Stimulated activated CD4-positive, alpha-beta T cell treated with anti-CD3 and anti-CD28 coated beads, TNF-alpha, amount 100 ng/mL, for 48 hours (primary cell): ENCODE measurements at regions not wholly inside any gene's neighbourhood (a gene's known extent, or its start where the extent isn't known, plus 50 kb on each side); places are given as distances from the start of the nearest gene placed in this dataset.
A peak's percentile ranks its signal among the peaks of the same experiment; 100 is the strongest.

Source experiments
- DNase-seq, 3 donors: peaks; one replicate each; pipeline ENCODE4 v3.0.0-alpha.2; 2020; ENCODE audit warnings: low read depth in 3 of 3

- DNase-seq: no peak
Observed at GRCh38 chr2:220892018-220892634, 680.0 kb downstream of the EPHA4 start.

GRCh38 chr2:220893411-220893810, 678.7 kb downstream of the EPHA4 start:
- DNase-seq: no peak

DNA sequence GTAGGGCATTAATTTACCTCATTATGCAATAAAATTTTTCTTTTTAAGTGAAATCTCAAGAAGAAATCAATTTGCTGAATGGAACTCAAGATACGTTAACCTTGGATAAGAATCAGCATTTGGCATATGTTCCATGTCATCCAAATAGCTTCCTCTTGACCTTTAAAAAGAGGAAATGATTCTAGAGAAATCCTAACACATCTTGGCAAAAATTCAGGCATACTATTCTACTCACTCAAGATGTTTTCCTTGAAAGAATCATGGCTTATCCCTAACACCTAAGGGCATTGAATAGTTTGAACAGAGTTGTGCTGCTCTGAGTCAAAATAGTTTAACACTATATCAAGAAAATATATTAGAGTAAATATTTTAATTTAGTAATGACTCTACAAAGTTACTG, 678.0 kb downstream of the EPHA4 start:
- DNase-seq: no peak

DNA sequence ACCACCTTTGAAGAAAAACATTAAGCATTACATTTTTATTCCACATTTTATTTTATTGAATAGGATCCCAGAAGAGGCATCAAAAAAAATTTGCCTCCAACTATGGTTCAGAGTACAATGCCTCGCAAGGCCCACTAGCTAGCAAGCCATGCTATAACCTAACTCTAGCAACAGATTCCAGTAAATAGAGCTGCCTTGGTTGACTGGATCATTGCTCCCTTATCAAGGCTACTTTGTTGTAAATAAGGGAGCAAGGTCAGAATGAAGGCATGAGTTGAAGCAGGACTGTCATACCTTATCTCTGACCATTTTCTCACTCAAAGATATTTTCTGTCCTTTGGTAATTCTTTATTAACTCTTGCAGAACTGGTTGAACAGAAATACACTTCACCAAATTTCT, 672.6 kb downstream of the EPHA4 start:
- no peak for DNase-seq

DNA sequence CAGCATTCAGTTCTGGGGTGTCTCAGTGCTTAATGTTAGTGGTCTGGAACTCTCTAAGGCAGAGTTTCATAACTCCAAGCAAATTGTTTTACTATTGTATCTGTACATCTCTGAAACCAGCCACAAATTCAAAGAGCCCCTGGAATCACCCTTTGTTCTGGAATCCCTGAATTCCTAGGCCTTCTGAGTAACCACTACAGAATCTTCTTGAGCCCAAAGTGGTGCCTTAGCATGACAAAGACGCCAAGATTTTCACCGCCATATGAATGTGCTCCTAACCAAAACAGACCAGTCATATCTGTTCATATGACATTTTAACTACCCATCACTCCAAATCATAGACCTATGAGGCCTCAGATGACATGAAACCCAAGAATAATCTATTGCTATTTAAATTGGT, 668.1 kb downstream of the EPHA4 start:
- DNase-seq: no peak

DNA sequence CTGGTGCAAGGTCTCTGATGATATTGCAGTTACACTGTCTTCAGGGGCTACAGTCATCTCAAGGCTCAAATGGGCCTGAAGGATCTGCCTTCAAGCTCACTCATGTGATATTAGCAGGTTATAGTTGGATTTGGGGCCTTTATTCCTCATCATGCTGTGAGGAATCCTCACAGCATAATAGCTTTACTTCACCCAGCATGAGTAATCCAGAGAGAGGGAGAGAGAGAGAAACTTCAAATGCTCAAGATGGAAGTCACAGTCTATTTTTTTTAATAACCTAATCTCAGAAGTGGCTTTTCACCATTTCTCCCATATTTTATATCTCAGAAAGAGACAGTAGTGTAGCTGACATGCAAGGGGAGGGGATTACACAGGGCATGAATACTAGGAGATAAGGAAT, 658.7 kb downstream of the EPHA4 start:
- DNase-seq: no peak

GRCh38 chr2:220915092-220915623, 656.9 kb downstream of the EPHA4 start:
- DNase-seq: no peak

- DNase-seq: no peak
Observed at GRCh38 chr2:220916931-220917330, 655.2 kb downstream of the EPHA4 start.

GRCh38 chr2:220930271-220931076, 641.6 kb downstream of the EPHA4 start:
- no peak for DNase-seq

- no peak for DNase-seq
Observed at GRCh38 chr2:220931491-220931890, 640.6 kb downstream of the EPHA4 start.

GRCh38 chr2:220932041-220932440, 640.1 kb downstream of the EPHA4 start:
- DNase-seq: no peak

DNA sequence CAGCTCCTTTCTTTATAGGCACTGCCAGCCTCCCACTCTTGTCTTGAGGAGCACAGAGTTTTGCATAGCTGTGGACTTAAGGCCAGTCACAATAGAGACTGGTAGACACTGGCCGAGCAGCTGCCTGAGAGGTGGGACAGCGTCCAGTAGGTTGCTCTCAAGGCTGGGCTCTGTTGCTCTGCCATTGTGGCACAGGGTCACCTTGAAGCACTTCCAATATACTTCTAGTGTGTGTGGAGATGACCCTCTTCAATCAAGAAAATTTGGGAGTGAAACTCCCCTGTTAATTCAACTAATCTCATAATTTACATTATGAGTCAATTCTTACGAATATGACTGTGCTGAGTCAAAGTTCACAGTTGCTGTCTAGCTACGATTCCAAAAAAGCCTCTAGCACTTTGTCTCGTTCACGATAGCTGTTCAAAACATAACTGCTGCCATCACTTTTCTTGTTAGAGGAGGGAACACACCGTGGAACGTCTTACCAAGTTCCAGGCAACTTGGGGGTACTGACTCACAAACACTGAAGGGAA, 636.2 kb downstream of the EPHA4 start:
- peak in 1 of 3 donors; percentile 0 for DNase-seq

GRCh38 chr2:220936641-220937197, 635.4 kb downstream of the EPHA4 start:
- no peak for DNase-seq

DNA sequence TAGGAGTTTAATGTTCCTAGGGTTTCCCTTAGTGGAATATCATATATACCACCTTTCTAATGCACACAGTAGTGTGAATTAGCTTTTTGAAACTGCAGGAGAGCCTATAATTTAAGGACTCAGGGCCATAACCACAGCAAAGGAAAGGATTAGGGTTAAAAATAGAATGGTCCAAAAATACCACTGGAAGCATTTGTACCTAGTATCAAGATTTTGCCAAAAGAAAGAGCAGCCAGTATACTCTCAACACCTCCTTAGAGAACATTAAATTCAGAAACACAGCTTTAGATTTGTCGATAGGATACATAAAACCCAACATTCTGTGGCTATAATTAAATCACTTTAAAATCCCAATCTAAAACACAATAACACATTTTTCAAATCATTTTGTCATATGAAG, 634.9 kb downstream of the EPHA4 start:
- DNase-seq: no peak

DNA sequence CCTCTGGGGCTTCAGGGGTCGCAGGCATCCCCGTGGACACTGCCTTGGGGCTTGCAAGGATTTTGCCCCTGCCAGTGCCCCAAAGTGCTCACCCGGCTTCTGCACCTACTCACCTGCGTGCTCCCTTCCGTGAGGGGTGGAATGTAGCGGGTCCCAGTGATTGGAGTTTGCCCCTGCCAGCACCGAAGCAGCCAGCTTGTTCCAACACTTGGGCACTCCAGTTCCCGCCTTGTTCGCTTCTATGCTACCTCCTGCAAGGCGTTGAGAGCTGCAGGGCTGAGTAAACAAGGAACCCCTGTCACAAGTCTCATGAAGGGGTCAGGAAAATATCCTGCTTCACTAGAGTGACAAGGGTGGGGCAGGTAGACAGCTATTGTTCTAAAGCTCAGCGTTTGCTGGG, 631.5 kb downstream of the EPHA4 start:
- no peak for DNase-seq

DNA sequence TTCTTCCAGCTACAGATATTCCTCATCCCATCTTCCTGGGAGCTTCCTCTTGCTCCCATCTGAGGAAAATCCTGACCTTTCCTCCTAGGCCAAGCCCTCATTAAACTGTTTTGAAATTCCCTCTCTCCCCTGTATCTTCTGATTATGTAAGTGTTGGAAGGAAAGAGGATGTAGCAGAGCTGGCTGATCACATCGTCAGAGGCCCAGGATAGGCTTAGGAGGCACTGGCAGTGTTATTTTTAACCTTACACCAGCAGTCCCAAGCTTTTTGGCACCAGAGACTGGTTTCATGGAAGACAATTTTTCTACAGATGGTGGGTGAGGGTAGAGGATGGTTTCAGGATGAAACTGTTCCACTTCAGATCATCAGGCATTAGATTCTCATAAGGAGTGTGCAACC, 630.4 kb downstream of the EPHA4 start:
- DNase-seq: no peak

DNA sequence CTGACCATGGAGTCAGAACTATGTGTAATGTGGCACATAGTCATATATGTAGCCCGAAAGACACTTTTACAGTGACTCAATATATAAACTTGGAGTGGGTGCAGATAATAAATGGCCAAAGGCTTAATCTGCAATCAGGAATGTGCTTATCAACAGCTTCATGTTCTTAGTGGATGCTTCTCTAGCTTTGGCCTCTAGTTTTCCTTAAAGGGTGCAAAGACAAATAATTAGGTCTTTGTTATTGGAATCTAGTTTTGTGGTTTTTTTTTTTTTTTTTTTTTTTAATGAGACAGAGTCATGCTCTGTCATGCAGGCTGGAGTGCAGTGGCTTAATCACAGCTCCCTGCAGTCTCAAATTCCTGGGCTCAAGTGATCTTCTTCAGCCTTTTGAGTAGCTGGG, 625.6 kb downstream of the EPHA4 start:
- no peak for DNase-seq

DNA sequence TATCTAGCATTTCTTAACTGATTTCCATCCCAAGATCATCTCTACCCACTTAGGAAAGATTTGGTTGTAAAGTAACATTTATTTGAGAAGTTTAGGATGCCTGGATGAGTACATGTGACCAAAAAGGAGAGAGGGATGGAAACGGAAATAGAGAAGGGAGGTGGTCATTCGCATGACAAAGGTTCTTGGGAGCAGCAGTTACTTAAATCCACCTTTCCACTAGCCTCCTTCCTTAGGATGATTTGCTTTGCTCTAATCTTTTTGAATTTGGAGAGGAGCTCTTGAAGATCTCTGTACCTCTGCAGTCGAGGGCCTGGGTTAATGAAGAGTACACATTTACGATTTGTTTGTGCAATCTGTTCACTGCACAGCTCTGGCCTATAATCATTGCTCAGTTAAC, 623.5 kb downstream of the EPHA4 start:
- no peak for DNase-seq

DNA sequence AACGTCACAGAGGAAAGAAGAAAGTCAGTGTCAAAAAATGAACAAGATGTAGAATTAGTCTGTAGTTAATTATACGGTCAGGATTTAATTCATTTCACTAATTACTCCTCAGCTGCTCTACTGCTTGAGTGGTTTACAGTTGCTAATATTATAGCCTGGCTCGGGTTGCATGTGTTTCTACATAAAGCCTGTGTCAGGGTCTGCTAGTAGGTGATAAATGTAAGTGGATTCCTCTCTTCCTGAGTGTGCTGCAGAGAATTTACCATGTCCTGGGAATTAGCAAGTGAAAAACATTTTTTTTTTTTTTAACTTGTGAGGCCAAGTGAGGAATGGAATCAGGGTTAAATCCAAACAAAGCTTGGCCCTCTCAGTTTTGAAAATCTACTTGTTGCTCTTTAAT, 622.6 kb downstream of the EPHA4 start:
- no peak for DNase-seq

GRCh38 chr2:220955776-220956175, 616.3 kb downstream of the EPHA4 start:
- DNase-seq: no peak

DNA sequence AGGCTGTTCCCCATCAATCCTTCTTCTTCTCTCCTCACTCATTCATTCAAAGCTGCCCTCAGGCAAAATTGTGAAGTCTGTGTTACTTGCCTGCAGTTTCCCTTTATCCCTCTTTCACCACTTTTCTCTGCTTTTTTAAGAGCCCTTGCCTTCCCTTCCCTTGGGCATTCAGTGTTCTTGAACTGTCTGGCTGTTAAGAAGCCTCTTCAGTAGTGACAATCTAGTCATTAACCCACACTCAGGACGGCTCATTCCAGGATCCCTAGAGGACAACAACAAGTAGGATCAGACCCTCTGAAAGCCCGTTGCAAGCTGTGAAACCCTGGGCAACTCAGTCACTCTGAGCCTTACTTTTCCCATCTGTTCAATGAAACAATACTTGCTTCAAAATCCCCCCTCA, 615.7 kb downstream of the EPHA4 start:
- no peak for DNase-seq

GRCh38 chr2:220959391-220959802, 612.7 kb downstream of the EPHA4 start:
- DNase-seq: no peak
